Gastroesophageal sphincter (tissue), 3 donors: ENCODE measurements at regions not wholly inside any gene's neighbourhood (a gene's known extent, or its start where the extent isn't known, plus 50 kb on each side); places are given as distances from the start of the nearest gene placed in this dataset.

Experiments used
- CTCF ChIP-seq, 4 experiments: fragments of 200-600 bp in 2 of 4; fragments of 450-650 bp in 2 of 4; sonication (generic) in 1 of 4; IDR thresholded peaks; one replicate each; pipeline ENCODE4 v1.5.1; 2017 to 2019; ENCODE audit warnings: antibody characterized with exemption in 4 of 4, mild to moderate bottlenecking in 2 of 4, moderate library complexity in 2 of 4
- EP300 ChIP-seq: sonication (generic); formaldehyde crosslinking; IDR thresholded peaks from one replicate; pipeline ENCODE4 v1.6.1; 2017; ENCODE audit warnings: antibody characterized with exemption, mild to moderate bottlenecking
- POLR2A ChIP-seq, 2 donors: fragments of 450-650 bp; IDR thresholded peaks; one replicate each; pipeline ENCODE4 v1.6.1; 2017; ENCODE audit warnings: antibody characterized with exemption in 2 of 2, mild to moderate bottlenecking in 2 of 2, moderate library complexity in 1 of 2
- POLR2AphosphoS5 ChIP-seq: sonication (generic); formaldehyde crosslinking; IDR thresholded peaks from one replicate; pipeline ENCODE4 v1.6.1; 2017; ENCODE audit warnings: antibody characterized with exemption

- TF ChIP-seq CTCF (IDR thresholded peaks at IDR 0.05) (no peak), POLR2A (IDR thresholded peaks at IDR 0.05) (no peak), POLR2AphosphoS5 (no peak), EP300 (no peak)
Observed at GRCh38 chr1:222916100-222916499, 101.3 kb downstream of the DISP1 start.
